ENCODE measurements at regions not wholly inside any gene's neighbourhood (a gene's known extent, or its start where the extent isn't known, plus 50 kb on each side); places are given as distances from the start of the nearest gene placed in this dataset.

GRCh38 chr12:60415351-60415750 lies 819.5 kb downstream of the SLC16A7 start:
- TF ChIP-seq CTCF (IDR thresholded peaks at IDR 0.05; ENCODE audit: insufficient read depth, low read length) (no peak), REST (IDR thresholded peaks at IDR 0.05; ENCODE audit: insufficient replicate concordance, low read depth) (no peak), POLR2AphosphoS5 (IDR thresholded peaks at IDR 0.05; ENCODE audit: low read depth) (no peak), GABPA (IDR thresholded peaks at IDR 0.05; ENCODE audit: low read depth) (no peak)
